SK-N-SH (cell line): ENCODE measurements at regions not wholly inside any gene's neighbourhood (a gene's known extent, or its start where the extent isn't known, plus 50 kb on each side); places are given as distances from the start of the nearest gene placed in this dataset.

Experiments used
- CTCF ChIA-PET: fragments of 300-600, 350-600 bp; formaldehyde crosslinking; extraction: SDS; loops from one replicate; lab custom pipeline; 2021; lab: Yijun Ruan, JAX
- POLR2A ChIA-PET: fragments of 350-600 bp; sonication (Branson Sonifier 250); formaldehyde crosslinking; extraction: SDS; loops from one replicate; lab custom pipeline; 2020; ENCODE audit warnings: antibody characterized with exemption, inconsistent platforms; lab: Yijun Ruan, JAX
- DNase-seq: peaks from one replicate; pipeline ENCODE4 v3.0.0; 2012
- H2AFZ ChIP-seq: fragments of 200-600 bp; sonication (generic); 2 replicates; pipeline ENCODE4 v1.8.1; 2016; ENCODE audit warnings: antibody characterized with exemption, mild to moderate bottlenecking, low read depth
- H3F3A ChIP-seq: fragments of 200-600 bp; sonication (generic); replicated peaks from 2 replicates; pipeline ENCODE3; 2016; ENCODE audit warnings: antibody characterized with exemption, mild to moderate bottlenecking; ENCODE audit not compliant: insufficient read depth
- H3K27ac ChIP-seq, 2 experiments: fragments of 200-500 bp in 1 of 2; fragments of 200-600 bp in 1 of 2; sonication (Bioruptor generic) in 1 of 2; sonication (generic), shearing (Covaris generic) in 1 of 2; 2 replicates each; pipeline versions ENCODE4 v1.5.1 to v1.6.1; 2014 to 2016; ENCODE audit warnings: low read depth in 2 of 2, inconsistent platforms in 1 of 2, low read length in 1 of 2, mild to moderate bottlenecking in 1 of 2, mixed read lengths in 1 of 2
- H3K27me3 ChIP-seq: fragments of 200-600 bp; sonication (generic), shearing (Covaris generic); 2 replicates; pipeline ENCODE4 v1.6.1; 2016; ENCODE audit warnings: mixed run types; ENCODE audit not compliant: insufficient read depth
- H3K36me3 ChIP-seq, 2 experiments: fragments of 200-500 bp in 1 of 2; fragments of 200-600 bp in 1 of 2; sonication (Bioruptor generic) in 1 of 2; sonication (generic) in 1 of 2; replicated peaks in 1 of 2; 2 replicates each; pipeline versions ENCODE3 to v1.5.1; 2014 to 2016; ENCODE audit warnings: low read length in 1 of 2, mild to moderate bottlenecking in 1 of 2; ENCODE audit not compliant: insufficient read depth in 2 of 2, control insufficient read depth in 1 of 2
- H3K4me1 ChIP-seq, 2 experiments: fragments of 200-500 bp in 1 of 2; fragments of 200-600 bp in 1 of 2; sonication (Bioruptor generic) in 1 of 2; sonication (generic), shearing (Covaris generic) in 1 of 2; 2 replicates each; pipeline versions ENCODE4 v1.5.1 to v1.6.1; 2014 to 2016; ENCODE audit warnings: low read depth in 1 of 2, low read length in 1 of 2, mixed run types in 1 of 2; ENCODE audit not compliant: insufficient read depth in 2 of 2, control insufficient read depth in 1 of 2
- H3K4me2 ChIP-seq: fragments of 200-600 bp; sonication (generic), shearing (Covaris generic); 2 replicates; pipeline ENCODE4 v1.6.1; 2017; ENCODE audit warnings: mixed run types
- H3K4me3 ChIP-seq, 2 experiments: fragments of 200-500 bp in 1 of 2; fragments of 200-600 bp in 1 of 2; sonication (Bioruptor generic) in 1 of 2; sonication (generic), shearing (Covaris generic) in 1 of 2; 2 replicates each; pipeline versions ENCODE4 v1.5.1 to v1.8.1; 2014 to 2016; ENCODE audit warnings: low read depth in 2 of 2, inconsistent platforms in 1 of 2, low read length in 1 of 2, mild to moderate bottlenecking in 1 of 2, mixed read lengths in 1 of 2, moderate library complexity in 1 of 2
- H3K79me2 ChIP-seq: fragments of 200-600 bp; sonication (generic); 2 replicates; pipeline ENCODE4 v1.8.1; 2017; ENCODE audit warnings: mild to moderate bottlenecking; ENCODE audit not compliant: insufficient read depth
- H3K9ac ChIP-seq: fragments of 200-600 bp; sonication (generic); 2 replicates; pipeline ENCODE4 v1.6.1; 2017; ENCODE audit warnings: mixed run types
- H3K9me2 ChIP-seq: fragments of 200-600 bp; sonication (generic); 2 replicates; pipeline ENCODE4 v1.6.1; 2017; ENCODE audit warnings: mixed run types
- H3K9me3 ChIP-seq: fragments of 200-600 bp; sonication (generic); 2 replicates; pipeline ENCODE4 v1.6.1; 2017; ENCODE audit warnings: mixed run types, mild to moderate bottlenecking, moderate library complexity
- H4K20me1 ChIP-seq: fragments of 200-600 bp; sonication (generic); 2 replicates; pipeline ENCODE4 v1.6.1; 2017; ENCODE audit warnings: mild to moderate bottlenecking, mixed run types; ENCODE audit not compliant: insufficient read depth
- EP300 ChIP-seq, 2 experiments: IDR thresholded peaks; 2 replicates each; pipeline versions ENCODE4 v1.4.0 to v1.6.1; 2012; ENCODE audit warnings: borderline replicate concordance in 1 of 2, low read depth in 1 of 2, low read length in 1 of 2
- FOXM1 ChIP-seq: IDR thresholded peaks from 2 replicates; pipeline ENCODE4 v1.4.0; 2012; ENCODE audit warnings: low read depth, mild to moderate bottlenecking
- JUND ChIP-seq: IDR thresholded peaks from 2 replicates; pipeline ENCODE4 v1.4.0; 2012
- NRF1 ChIP-seq: IDR thresholded peaks from 2 replicates; pipeline ENCODE4 v1.6.1; 2012; ENCODE audit warnings: low read depth, mild to moderate bottlenecking, low read length
- POLR2AphosphoS5 ChIP-seq: IDR thresholded peaks from 2 replicates; pipeline ENCODE4 v1.6.1; 2012; ENCODE audit warnings: low read depth, low read length
- RAD21 ChIP-seq: IDR thresholded peaks from 2 replicates; pipeline ENCODE4 v1.6.1; 2012; ENCODE audit warnings: mild to moderate bottlenecking, low read length
- SIN3A ChIP-seq: IDR thresholded peaks from 2 replicates; pipeline ENCODE4 v1.6.1; 2012; ENCODE audit warnings: low read depth, mild to moderate bottlenecking, low read length, moderate library complexity, borderline replicate concordance
- TAF1 ChIP-seq: IDR thresholded peaks from 2 replicates; pipeline ENCODE4 v1.6.1; 2012; ENCODE audit warnings: low read depth, mild to moderate bottlenecking, low read length, moderate library complexity, borderline replicate concordance
- TEAD4 ChIP-seq: IDR thresholded peaks from 2 replicates; pipeline ENCODE4 v1.4.0; 2012; ENCODE audit warnings: mild to moderate bottlenecking, borderline replicate concordance; ENCODE audit not compliant: insufficient read depth
- YY1 ChIP-seq: IDR thresholded peaks from 2 replicates; pipeline ENCODE4 v1.4.0; 2012; ENCODE audit warnings: low read depth, mild to moderate bottlenecking
- WGBS: methylation state at CpG from one replicate; pipeline ENCODE4 v1.1.6; 2017; ENCODE audit warnings: low lambda C conversion rate; 5-methylcytosine and 5-hydroxymethylcytosine counted together
- TF ChIP-seq, protein P1 (sequence below): fragments of 150-350 bp; IDR thresholded peaks from 2 replicates; pipeline ENCODE4 v1.6.1; 2016; ENCODE audit warnings: mild to moderate bottlenecking, low read depth, low read length
- TF ChIP-seq, protein P2 (sequence below): fragments of 150-350 bp; IDR thresholded peaks from 2 replicates; pipeline ENCODE4 v1.6.1; 2017; ENCODE audit warnings: antibody characterized with exemption, low read length, low read depth, borderline replicate concordance
- TF ChIP-seq, protein P3 (sequence below): IDR thresholded peaks from 2 replicates; pipeline ENCODE4 v1.4.0; 2012; ENCODE audit warnings: low read depth
- TF ChIP-seq, protein P4 (sequence below): IDR thresholded peaks from 2 replicates; pipeline ENCODE4 v1.4.0; 2012; ENCODE audit warnings: low read depth, borderline replicate concordance

DNA sequence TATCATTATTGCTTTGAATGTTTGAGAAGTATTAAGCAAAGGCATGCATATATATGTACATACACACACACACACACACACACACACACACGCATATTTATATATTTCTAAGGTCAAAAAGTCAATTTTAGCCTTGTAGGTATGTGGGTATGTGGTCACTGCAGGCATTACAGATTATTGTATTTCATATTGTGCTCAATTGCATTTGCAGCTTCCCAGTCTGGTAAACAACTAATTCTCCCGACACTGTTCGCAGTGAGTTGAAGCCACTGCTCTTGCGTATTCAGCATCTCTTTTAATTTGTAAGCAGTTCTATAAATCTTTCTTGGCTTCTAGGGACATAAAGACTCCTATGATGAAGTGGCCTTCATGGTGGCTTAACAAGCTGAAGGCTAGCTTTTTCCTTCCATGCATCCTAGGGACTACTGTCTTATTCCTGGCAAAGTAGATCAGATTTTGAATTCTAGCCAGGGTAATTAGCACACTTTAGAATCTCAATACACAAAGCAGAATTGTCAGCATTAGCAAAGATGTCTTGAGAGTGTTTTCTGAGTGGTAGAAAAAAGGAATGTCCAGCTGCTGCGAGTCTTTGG lies 368.6 kb upstream of the NEGR1 start:
- Histone ChIP-seq H3K79me2 (no peaks in the 10 kb centered on the region), H3K4me2 (no peak overlapping the region), H3K9ac (no peak overlapping the region), H3K9me3 (no peaks in the 10 kb centered on the region), H3K36me3 (no peaks in the 10 kb centered on the region), H2AFZ (no peak overlapping the region), H3F3A (no peaks in the 10 kb centered on the region), H3K4me3 (no peak overlapping the region), H3K27ac (no peak overlapping the region), H3K4me1 (no peaks in the 10 kb centered on the region), H4K20me1 (no peaks in the 10 kb centered on the region), H3K27me3 (no peaks in the 10 kb centered on the region), H3K9me2 (no peaks in the 10 kb centered on the region)
- WGBS, result 62% methylated on average over 5 of the region's 5 CpGs
- ChIA-PET CTCF (interaction anchor here (0.6 to 1.2 kb wide), 2 partner anchors 28 to 203 kb away, joined by 3 read pairs; no protein-coding TSS in a partner anchor), POLR2A (no interaction called here)
- TF ChIP-seq JUND, result no peak
- TF ChIP-seq, protein P1, sequence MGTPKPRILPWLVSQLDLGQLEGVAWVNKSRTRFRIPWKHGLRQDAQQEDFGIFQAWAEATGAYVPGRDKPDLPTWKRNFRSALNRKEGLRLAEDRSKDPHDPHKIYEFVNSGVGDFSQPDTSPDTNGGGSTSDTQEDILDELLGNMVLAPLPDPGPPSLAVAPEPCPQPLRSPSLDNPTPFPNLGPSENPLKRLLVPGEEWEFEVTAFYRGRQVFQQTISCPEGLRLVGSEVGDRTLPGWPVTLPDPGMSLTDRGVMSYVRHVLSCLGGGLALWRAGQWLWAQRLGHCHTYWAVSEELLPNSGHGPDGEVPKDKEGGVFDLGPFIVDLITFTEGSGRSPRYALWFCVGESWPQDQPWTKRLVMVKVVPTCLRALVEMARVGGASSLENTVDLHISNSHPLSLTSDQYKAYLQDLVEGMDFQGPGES, result no peak
- no peak for TF ChIP-seq TEAD4
- TF ChIP-seq RAD21, result no peak
- TF ChIP-seq SIN3A, result no peak
- DNase-seq, result no peak

DNA sequence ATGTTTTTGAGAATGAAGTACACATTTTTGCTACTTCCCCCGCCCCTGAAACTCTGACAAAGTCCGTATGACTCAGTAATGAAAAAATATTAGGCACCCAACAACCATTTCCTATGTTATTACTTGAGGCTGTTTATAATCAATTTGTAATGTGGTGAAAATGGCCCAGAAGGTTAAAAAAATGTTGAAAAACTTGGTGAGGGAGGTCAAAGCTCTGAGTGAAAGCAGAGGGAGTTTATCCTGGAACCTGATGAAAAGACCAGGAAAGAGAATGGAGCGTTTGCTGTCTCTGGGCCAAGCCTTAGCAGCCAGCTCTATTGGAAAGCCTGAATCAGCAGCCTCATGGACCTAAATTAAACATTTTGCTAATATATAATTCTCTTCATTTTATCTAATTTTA lies 367.7 kb upstream of the NEGR1 start:
- no peak for DNase-seq
- POLR2A ChIA-PET, result no interaction called here
- Histone ChIP-seq H2AFZ (no peak overlapping the region), H3K9me3 (no peaks in the 10 kb centered on the region), H3F3A (no peaks in the 10 kb centered on the region), H3K9ac (no peak overlapping the region), H3K27ac (no peak overlapping the region), H3K4me2 (no peak overlapping the region), H3K4me3 (no peak overlapping the region), H3K27me3 (no peaks in the 10 kb centered on the region), H4K20me1 (no peaks in the 10 kb centered on the region)
- CTCF ChIA-PET, result no interaction called here
- WGBS, result 23% methylated on average over 3 of the region's 3 CpGs
- no peak for TF ChIP-seq NRF1
- TF ChIP-seq FOXM1, result no peak
- TF ChIP-seq, protein P2, sequence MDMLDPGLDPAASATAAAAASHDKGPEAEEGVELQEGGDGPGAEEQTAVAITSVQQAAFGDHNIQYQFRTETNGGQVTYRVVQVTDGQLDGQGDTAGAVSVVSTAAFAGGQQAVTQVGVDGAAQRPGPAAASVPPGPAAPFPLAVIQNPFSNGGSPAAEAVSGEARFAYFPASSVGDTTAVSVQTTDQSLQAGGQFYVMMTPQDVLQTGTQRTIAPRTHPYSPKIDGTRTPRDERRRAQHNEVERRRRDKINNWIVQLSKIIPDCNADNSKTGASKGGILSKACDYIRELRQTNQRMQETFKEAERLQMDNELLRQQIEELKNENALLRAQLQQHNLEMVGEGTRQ, result no peak
- TF ChIP-seq POLR2AphosphoS5, result no peak
- TF ChIP-seq TAF1, result no peak
- no peak for TF ChIP-seq SIN3A
- TF ChIP-seq, protein P3, sequence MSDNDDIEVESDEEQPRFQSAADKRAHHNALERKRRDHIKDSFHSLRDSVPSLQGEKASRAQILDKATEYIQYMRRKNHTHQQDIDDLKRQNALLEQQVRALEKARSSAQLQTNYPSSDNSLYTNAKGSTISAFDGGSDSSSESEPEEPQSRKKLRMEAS, result no peak
- TF ChIP-seq, protein P4, sequence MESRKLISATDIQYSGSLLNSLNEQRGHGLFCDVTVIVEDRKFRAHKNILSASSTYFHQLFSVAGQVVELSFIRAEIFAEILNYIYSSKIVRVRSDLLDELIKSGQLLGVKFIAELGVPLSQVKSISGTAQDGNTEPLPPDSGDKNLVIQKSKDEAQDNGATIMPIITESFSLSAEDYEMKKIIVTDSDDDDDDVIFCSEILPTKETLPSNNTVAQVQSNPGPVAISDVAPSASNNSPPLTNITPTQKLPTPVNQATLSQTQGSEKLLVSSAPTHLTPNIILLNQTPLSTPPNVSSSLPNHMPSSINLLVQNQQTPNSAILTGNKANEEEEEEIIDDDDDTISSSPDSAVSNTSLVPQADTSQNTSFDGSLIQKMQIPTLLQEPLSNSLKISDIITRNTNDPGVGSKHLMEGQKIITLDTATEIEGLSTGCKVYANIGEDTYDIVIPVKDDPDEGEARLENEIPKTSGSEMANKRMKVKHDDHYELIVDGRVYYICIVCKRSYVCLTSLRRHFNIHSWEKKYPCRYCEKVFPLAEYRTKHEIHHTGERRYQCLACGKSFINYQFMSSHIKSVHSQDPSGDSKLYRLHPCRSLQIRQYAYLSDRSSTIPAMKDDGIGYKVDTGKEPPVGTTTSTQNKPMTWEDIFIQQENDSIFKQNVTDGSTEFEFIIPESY, result no peak
- TF ChIP-seq YY1, result no peak
- TF ChIP-seq EP300 (IDR thresholded peaks at IDR 0.05; ENCODE audit: borderline replicate concordance in 1 of 2, low read depth in 1 of 2, low read length in 1 of 2), result no peak
- TF ChIP-seq, all 33 proteins: peak for 0
- Histone ChIP-seq H3K9me2 (no peaks in the 10 kb centered on the region), H3K79me2 (no peaks in the 10 kb centered on the region), H3K36me3 (no peaks in the 10 kb centered on the region), H3K4me1 (no peaks in the 10 kb centered on the region)
